WTC11 (cell line): ENCODE measurements at regions not wholly inside any gene's neighbourhood (a gene's known extent, or its start where the extent isn't known, plus 50 kb on each side); places are given as distances from the start of the nearest gene placed in this dataset.

Experiments used
- ATAC-seq: fragments of 200-7000 bp; cut with Tn5 transposase; 2 replicates; pipeline ENCODE4 v1.10.0; 2021; ENCODE audit warnings: mild to moderate bottlenecking, moderate library complexity
- CTCF ChIA-PET: fragments of 300-600 bp; sonication (Branson Sonifier 250); formaldehyde crosslinking; loops from one replicate; lab custom pipeline; 2021; ENCODE audit warnings: antibody characterized with exemption; lab: Charles Lee
- POLR2A ChIA-PET: fragments of 350-600 bp; sonication (Branson Sonifier 250); formaldehyde crosslinking; loops from one replicate; lab custom pipeline; 2021; ENCODE audit warnings: antibody characterized with exemption; lab: Charles Lee
- DNase-seq: peaks from one replicate; pipeline ENCODE4 v3.0.0; 2021; ENCODE audit warnings: low spot score
- H3K27ac Mint-ChIP-seq: 2 replicates; pipeline ENCODE4 v1.8.0; 2021; ENCODE audit warnings: mixed read lengths
- H3K27me3 Mint-ChIP-seq: 2 replicates; pipeline ENCODE4 v1.8.0; 2021; ENCODE audit warnings: low read depth, mild to moderate bottlenecking, moderate library complexity, mixed read lengths
- H3K36me3 Mint-ChIP-seq: 2 replicates; pipeline ENCODE4 v1.8.0; 2021; ENCODE audit warnings: mixed read lengths
- H3K4me1 Mint-ChIP-seq: 2 replicates; pipeline ENCODE4 v1.8.0; 2022; ENCODE audit warnings: mixed read lengths
- H3K4me3 Mint-ChIP-seq: 2 replicates; pipeline ENCODE4 v1.8.0; 2021; ENCODE audit warnings: mild to moderate bottlenecking, moderate library complexity, mixed read lengths
- H3K9me3 Mint-ChIP-seq: 2 replicates; pipeline ENCODE4 v1.8.0; 2021; ENCODE audit warnings: mixed read lengths
- ARID4B ChIP-seq: sonication (generic); formaldehyde crosslinking; IDR thresholded peaks from 2 replicates; pipeline ENCODE4 v1.8.0; 2023; ENCODE audit warnings: missing genetic modification reagents, mild to moderate bottlenecking, borderline replicate concordance
- ATF1 ChIP-seq: sonication (generic); formaldehyde crosslinking; IDR thresholded peaks from 2 replicates; pipeline ENCODE4 v1.8.1; 2023; ENCODE audit warnings: mild to moderate bottlenecking, moderate library complexity, missing genetic modification reagents
- ATF2 ChIP-seq: sonication (generic); formaldehyde crosslinking; IDR thresholded peaks from 2 replicates; pipeline ENCODE4 v1.8.1; 2022; ENCODE audit warnings: low read depth, missing genetic modification reagents, borderline replicate concordance
- ATF3 ChIP-seq: sonication (generic); formaldehyde crosslinking; conservative IDR thresholded peaks from 2 replicates; pipeline ENCODE4 v1.8.1; 2022; ENCODE audit warnings: mild to moderate bottlenecking, missing genetic modification reagents
- CBFB ChIP-seq: sonication (generic); formaldehyde crosslinking; IDR thresholded peaks from 2 replicates; pipeline ENCODE4 v1.8.1; 2022; ENCODE audit warnings: mild to moderate bottlenecking, low read depth, missing genetic modification reagents
- E2F4 ChIP-seq: sonication (generic); formaldehyde crosslinking; IDR thresholded peaks from 2 replicates; pipeline ENCODE4 v1.8.1; 2022; ENCODE audit warnings: low read depth, mild to moderate bottlenecking, moderate library complexity, missing genetic modification reagents, borderline replicate concordance
- ELF4 ChIP-seq: sonication (generic); formaldehyde crosslinking; IDR thresholded peaks from 2 replicates; pipeline ENCODE4 v1.8.1; 2022; ENCODE audit warnings: low read depth, mild to moderate bottlenecking, moderate library complexity, missing genetic modification reagents
- GRHL2 ChIP-seq: fragments of 250-450 bp; sonication (Bioruptor Pico); IDR thresholded peaks from 2 replicates; pipeline ENCODE4 v1.8.0; 2022; ENCODE audit warnings: mild to moderate bottlenecking, moderate library complexity; ENCODE audit not compliant: insufficient replicate concordance, severe bottlenecking
- HMGA2 ChIP-seq: fragments of 250-450 bp; sonication (Bioruptor Pico); IDR thresholded peaks from 2 replicates; pipeline ENCODE4 v1.4.0; 2021; ENCODE audit warnings: mild to moderate bottlenecking, moderate library complexity
- JUN ChIP-seq: sonication (generic); formaldehyde crosslinking; IDR thresholded peaks from 2 replicates; pipeline ENCODE4 v1.8.0; 2023; ENCODE audit warnings: mild to moderate bottlenecking, missing genetic modification reagents
- MXD4 ChIP-seq: fragments of 250-450 bp; sonication (Bioruptor Pico); IDR thresholded peaks from 2 replicates; pipeline ENCODE4 v1.8.0; 2021; ENCODE audit warnings: mild to moderate bottlenecking, moderate library complexity, borderline replicate concordance
- NR1H2 ChIP-seq: sonication (generic); formaldehyde crosslinking; IDR thresholded peaks from 2 replicates; pipeline ENCODE4 v1.9.0; 2021; ENCODE audit warnings: mild to moderate bottlenecking, moderate library complexity, missing genetic modification reagents
- RORB ChIP-seq: fragments of 250-450 bp; sonication (Bioruptor Pico); IDR thresholded peaks from 2 replicates; pipeline ENCODE4 v1.9.0; 2021; ENCODE audit warnings: mild to moderate bottlenecking
- SMAD4 ChIP-seq: sonication (generic); formaldehyde crosslinking; IDR thresholded peaks from 2 replicates; pipeline ENCODE4 v1.8.0; 2022; ENCODE audit warnings: mild to moderate bottlenecking, missing genetic modification reagents
- TEAD4 ChIP-seq: sonication (generic); formaldehyde crosslinking; IDR thresholded peaks from 2 replicates; pipeline ENCODE4 v1.8.0; 2022; ENCODE audit warnings: mild to moderate bottlenecking, missing genetic modification reagents
- ZBTB21 ChIP-seq: sonication (generic); formaldehyde crosslinking; IDR thresholded peaks from 2 replicates; pipeline ENCODE4 v1.8.1; 2023; ENCODE audit warnings: mild to moderate bottlenecking, missing genetic modification reagents, borderline replicate concordance
- ZMAT4 ChIP-seq: fragments of 250-450 bp; sonication (Bioruptor Pico); IDR thresholded peaks from 2 replicates; pipeline ENCODE4 v1.9.0; 2021; ENCODE audit warnings: mild to moderate bottlenecking
- ZNF263 ChIP-seq: sonication (generic); formaldehyde crosslinking; IDR thresholded peaks from 2 replicates; pipeline ENCODE4 v1.8.1; 2022; ENCODE audit warnings: low read depth, mild to moderate bottlenecking, moderate library complexity, missing genetic modification reagents
- ZNF396 ChIP-seq: fragments of 250-450 bp; sonication (Bioruptor Pico); IDR thresholded peaks from 2 replicates; pipeline ENCODE4 v1.8.0; 2021; ENCODE audit warnings: mild to moderate bottlenecking, moderate library complexity, borderline replicate concordance
- TF ChIP-seq, protein P1 (sequence below): fragments of 250-450 bp; sonication (Bioruptor Pico); IDR thresholded peaks from 2 replicates; pipeline ENCODE4 v1.9.0; 2021; ENCODE audit warnings: mild to moderate bottlenecking
- TF ChIP-seq, protein P2 (sequence below): sonication (generic); formaldehyde crosslinking; IDR thresholded peaks from 2 replicates; pipeline ENCODE4 v1.8.1; 2023; ENCODE audit warnings: mild to moderate bottlenecking, missing genetic modification reagents, moderate library complexity

DNA sequence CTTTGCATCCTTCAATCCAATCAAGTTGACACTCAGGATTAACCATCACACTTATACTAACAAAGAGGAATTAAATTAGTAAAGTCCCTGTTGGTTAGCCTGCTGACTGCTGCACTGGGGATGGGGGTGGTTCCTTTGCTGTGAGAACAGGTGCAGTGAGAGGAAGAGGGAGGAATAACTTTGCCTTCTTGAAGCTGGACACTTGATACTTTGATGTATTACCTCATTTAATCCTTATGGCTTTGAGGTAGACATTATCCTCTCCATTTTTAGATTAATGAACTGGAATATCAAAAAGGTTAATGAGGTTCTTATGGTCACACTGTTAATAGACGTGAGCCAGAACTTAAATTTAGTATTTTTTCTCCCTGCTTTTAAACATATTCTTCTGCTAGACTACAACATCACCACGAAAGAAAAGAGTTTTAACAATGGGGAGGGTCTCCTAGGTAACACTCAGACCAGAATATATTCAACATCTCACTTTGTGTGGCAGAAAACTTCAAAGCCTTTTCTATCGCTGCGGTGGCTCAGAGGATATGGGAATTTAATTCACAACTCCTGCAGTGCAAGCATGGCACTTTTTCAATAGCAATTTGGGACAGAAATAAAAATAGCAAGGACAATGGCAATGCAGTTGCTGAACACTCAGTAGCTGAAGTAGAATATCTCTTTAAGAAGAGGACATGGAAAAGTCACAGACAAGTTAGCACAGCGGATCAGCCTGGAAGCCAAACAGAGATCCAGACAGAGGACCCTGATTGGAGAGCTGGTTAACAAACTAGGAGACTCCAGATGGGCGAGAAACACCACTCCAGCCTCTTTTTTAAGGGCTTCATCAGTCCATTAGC lies 68.8 kb upstream of the DNAH14 start:
- Mint-ChIP-seq H3K27me3 (no peaks in the 10 kb centered on the region), H3K36me3 (0 out of 2 replicates have a peak, but pooled peaks cover 2% of the 10 kb centered on the region), H3K27ac (no peak overlapping the region), H3K9me3 (peaks cover 12% of the 10 kb centered on the region), H3K4me1 (no peaks in the 10 kb centered on the region), H3K4me3 (no peak overlapping the region)
- DNase-seq = no peak
- no peak for ATAC-seq
- ChIA-PET POLR2A (no interaction called here), CTCF (interaction anchor here (2.3 to 3.9 kb wide), 2 partner anchors 8 to 34 kb away, joined by 7 to 38 read pairs; no protein-coding TSS in a partner anchor)
- TF ChIP-seq ATF2 (CRISPR knock-in tag) (no peak), TEAD4 (CRISPR knock-in tag) (no peak), ARID4B (CRISPR knock-in tag) (no peak), ATF1 (CRISPR knock-in tag) (no peak), MXD4 (CRISPR knock-in tag) (no peak), ZMAT4 (CRISPR knock-in tag) (no peak), ZNF396 (no peak), NR1H2 (CRISPR knock-in tag) (no peak), ZBTB21 (CRISPR knock-in tag) (no peak), JUN (no peak)
- TF ChIP-seq, protein P1, sequence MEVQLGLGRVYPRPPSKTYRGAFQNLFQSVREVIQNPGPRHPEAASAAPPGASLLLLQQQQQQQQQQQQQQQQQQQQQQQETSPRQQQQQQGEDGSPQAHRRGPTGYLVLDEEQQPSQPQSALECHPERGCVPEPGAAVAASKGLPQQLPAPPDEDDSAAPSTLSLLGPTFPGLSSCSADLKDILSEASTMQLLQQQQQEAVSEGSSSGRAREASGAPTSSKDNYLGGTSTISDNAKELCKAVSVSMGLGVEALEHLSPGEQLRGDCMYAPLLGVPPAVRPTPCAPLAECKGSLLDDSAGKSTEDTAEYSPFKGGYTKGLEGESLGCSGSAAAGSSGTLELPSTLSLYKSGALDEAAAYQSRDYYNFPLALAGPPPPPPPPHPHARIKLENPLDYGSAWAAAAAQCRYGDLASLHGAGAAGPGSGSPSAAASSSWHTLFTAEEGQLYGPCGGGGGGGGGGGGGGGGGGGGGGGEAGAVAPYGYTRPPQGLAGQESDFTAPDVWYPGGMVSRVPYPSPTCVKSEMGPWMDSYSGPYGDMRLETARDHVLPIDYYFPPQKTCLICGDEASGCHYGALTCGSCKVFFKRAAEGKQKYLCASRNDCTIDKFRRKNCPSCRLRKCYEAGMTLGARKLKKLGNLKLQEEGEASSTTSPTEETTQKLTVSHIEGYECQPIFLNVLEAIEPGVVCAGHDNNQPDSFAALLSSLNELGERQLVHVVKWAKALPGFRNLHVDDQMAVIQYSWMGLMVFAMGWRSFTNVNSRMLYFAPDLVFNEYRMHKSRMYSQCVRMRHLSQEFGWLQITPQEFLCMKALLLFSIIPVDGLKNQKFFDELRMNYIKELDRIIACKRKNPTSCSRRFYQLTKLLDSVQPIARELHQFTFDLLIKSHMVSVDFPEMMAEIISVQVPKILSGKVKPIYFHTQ (CRISPR knock-in tag) = no peak
- TF ChIP-seq, protein P2, sequence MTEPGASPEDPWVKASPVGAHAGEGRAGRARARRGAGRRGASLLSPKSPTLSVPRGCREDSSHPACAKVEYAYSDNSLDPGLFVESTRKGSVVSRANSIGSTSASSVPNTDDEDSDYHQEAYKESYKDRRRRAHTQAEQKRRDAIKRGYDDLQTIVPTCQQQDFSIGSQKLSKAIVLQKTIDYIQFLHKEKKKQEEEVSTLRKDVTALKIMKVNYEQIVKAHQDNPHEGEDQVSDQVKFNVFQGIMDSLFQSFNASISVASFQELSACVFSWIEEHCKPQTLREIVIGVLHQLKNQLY (CRISPR knock-in tag) = no peak
- TF ChIP-seq, all 79 proteins: peak for 0

DNA sequence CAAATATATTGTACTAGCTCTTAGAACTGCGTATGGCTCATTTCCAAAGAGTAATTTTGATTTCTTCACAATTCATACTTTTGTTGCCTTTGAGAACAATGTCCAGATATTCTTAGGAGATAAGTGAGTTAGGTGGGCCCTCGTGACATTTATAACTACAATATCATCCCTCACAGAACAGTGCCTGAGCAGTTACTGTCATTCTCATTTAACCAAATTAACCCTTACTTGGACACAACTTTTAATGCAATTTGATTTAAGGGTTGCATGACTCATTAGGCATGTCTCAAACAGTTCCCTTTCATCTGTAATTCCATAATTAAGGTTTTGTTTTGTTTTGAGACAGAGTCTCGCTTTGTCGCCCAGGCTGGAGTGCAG lies 68.1 kb upstream of the DNAH14 start:
- no peak for ATAC-seq
- no peak overlapping the region for H3K4me3 Mint-ChIP-seq
- TF ChIP-seq ELF4 (CRISPR knock-in tag) (no peak), ZNF263 (CRISPR knock-in tag) (no peak), CBFB (CRISPR knock-in tag) (no peak), ATF3 (CRISPR knock-in tag) (no peak), GRHL2 (CRISPR knock-in tag) (no peak), NR1H2 (CRISPR knock-in tag) (no peak), SMAD4 (no peak), RORB (no peak), HMGA2 (CRISPR knock-in tag) (no peak), E2F4 (CRISPR knock-in tag) (no peak)

More for the DNA sequence above, 68.1 kb upstream of the DNAH14 start:
- ChIA-PET POLR2A (no interaction called here), CTCF (interaction anchor here (2.3 to 3.9 kb wide), 2 partner anchors 9 to 34 kb away, joined by 7 to 38 read pairs; no protein-coding TSS in a partner anchor)
- no peak for DNase-seq
- Mint-ChIP-seq H3K4me1 (no peaks in the 10 kb centered on the region), H3K27ac (no peak overlapping the region), H3K36me3 (0 out of 2 replicates have a peak, but pooled peaks cover 2% of the 10 kb centered on the region), H3K27me3 (no peaks in the 10 kb centered on the region), H3K9me3 (peaks cover 18% of the 10 kb centered on the region)
